ENCODE measurements at regions not wholly inside any gene's neighbourhood (a gene's known extent, or its start where the extent isn't known, plus 50 kb on each side); places are given as distances from the start of the nearest gene placed in this dataset.

- DNase-seq: no peak
Observed at GRCh38 chr21:38712071-38712470, 93.7 kb upstream of the ETS2 start.

- DNase-seq: no peak
Observed at GRCh38 chr21:38712664-38713063, 93.1 kb upstream of the ETS2 start.

DNA sequence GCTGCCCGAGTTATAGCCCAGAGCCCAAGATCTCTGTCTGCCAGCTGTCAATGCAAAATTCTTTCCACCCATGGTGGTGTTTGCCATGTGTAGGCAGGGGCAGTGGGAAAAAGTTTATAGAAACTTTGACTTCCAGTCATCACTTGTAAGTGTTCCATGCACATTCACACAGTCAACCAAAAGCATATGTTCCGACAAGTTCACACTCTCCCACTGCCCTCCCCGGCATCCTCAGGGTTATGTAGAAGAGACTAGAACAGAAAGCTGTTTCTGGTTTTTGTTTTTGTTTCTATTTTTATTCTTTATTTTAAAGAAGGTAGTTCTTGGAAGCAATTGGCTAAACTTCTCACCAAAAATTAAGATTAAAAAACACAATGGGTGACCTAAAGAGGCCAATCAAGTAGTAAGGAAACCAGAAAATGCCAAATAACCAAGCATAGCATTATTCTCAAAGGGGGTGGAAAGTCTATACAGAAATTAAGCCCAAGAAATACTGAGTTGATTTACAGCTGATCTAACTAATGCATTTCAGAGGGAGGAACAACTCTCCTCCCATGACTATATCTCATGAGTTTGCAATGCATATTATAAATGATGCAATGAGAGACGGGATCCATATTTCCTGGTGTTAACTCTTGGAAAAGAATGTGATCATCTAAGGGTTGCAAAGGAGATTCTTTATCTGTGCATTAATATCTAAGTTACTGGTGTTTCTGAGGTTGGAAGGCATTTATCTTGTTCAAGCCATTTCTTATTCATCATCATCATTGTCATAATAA is 91.5 kb upstream of the ETS2 start:
- no peak for DNase-seq

DNA sequence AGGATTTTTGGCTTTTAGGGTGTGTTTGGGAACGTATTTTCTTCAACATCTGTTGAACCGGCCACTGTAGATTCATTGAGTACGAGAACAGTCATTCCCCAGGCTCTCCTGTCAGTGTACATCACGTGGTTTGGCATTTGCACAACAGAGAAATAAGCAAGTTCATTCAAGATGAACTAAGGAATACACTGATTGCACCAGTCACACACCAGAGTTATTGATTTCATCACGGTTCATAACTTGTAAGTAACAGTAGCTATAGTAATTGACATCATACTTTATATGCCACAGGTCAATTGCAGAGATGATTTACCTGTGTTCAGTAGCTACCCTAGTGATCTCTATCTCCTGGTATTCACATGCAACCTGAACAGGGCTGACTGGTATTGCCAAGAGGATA is 90.7 kb upstream of the ETS2 start:
- DNase-seq: no peak

DNA sequence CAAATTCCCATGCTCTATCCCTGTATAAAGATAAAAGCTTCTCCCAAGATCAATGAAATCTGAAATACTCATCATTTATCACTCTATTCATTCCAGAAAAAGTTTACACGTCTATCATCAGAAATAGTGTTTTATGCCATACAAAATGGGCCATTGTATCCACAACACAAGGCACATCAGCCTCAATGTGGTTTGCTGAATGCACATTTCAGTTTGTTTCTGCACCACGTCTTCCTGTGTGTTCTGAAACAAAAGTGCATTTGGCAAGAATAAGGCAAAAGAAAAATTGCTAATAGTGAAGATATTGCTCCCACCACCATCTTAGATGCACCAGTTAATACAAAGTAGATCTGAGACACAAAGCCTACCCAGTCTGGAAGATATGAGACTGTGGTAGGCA is 89.6 kb upstream of the ETS2 start:
- DNase-seq: no peak

GRCh38 chr21:38716942-38717341 is 88.8 kb upstream of the ETS2 start:
- DNase-seq: no peak

DNA sequence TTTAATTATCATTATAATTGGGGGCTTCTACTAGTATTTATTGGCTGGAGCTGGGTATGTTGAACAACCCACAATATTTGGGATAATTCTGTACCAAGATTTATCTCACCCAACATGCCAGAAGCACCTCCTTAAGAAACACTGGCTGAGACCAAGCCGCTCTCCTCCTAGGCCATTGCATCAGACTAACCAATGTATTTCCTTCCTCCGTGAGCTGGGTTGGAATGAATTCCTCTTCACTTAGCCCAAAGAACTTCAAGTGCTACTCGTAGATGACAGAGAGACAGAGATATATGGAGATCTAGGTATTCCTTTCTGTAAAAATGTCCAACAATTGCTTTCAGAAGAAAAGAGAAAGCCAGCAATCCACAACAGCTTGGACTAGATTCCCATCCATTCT is 87.2 kb upstream of the ETS2 start:
- DNase-seq: no peak

- no peak for DNase-seq
Observed at GRCh38 chr21:38720074-38720473, 85.7 kb upstream of the ETS2 start.

- DNase-seq: no peak
Observed at GRCh38 chr21:38721055-38721454, 84.7 kb upstream of the ETS2 start.

DNA sequence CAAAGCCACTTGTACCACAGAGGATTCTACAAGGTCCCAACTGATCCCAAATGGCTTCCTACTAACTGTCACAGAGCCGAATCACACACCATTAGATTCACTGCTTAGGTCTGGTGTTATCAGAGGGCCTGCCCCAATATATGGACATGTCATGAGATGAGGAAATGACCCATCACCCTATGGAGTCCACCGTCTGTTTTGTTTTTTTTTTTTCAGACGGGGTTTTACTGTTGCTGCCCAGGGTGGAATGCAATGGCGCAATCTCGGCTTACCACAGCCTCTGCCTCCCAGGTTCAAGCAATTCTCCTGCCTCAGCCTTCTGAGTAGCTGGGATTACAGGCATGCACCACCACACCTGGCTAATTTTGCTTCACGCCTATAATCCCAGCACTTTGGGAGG is 83.8 kb upstream of the ETS2 start:
- DNase-seq: no peak

- DNase-seq: no peak
Observed at GRCh38 chr21:38725196-38726157, 80.3 kb upstream of the ETS2 start.

GRCh38 chr21:38726482-38726881 is 79.2 kb upstream of the ETS2 start:
- no peak for DNase-seq

- DNase-seq: no peak
Observed at GRCh38 chr21:38729291-38729690, 76.4 kb upstream of the ETS2 start.

GRCh38 chr21:38729754-38730379 is 75.9 kb upstream of the ETS2 start:
- DNase-seq: no peak

- peak; percentile 92 for DNase-seq
Observed at GRCh38 chr21:38733972-38734546, 71.7 kb upstream of the ETS2 start.

GRCh38 chr21:38734646-38735365 is 70.9 kb upstream of the ETS2 start:
- no peak for DNase-seq

- DNase-seq: no peak
Observed at GRCh38 chr21:38735626-38736206, 70.0 kb upstream of the ETS2 start.

DNA sequence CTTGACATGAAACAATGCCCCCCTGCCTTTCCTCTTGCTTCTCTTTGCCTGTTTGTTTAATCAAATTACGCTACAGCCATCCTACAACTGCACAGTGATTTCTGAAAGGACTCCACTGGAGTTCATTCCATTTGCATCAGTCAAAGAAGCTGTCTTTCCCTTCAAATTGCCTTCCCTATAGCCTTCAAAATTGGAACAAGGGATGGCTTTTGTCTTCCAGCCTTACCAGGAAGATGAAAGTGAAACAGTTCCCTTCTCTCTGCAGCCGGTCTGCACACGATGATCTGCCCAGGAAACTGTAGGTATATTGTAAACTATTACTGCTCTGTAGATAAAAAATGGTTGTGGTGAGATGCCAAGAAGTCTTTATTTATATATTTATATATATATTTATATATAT is 65.6 kb upstream of the ETS2 start:
- no peak for DNase-seq

GRCh38 chr21:38741092-38741949 is 64.4 kb upstream of the ETS2 start:
- DNase-seq: no peak

GRCh38 chr21:38741950-38742256 is 63.8 kb upstream of the ETS2 start:
- no peak for DNase-seq

GRCh38 chr21:38742580-38743260 is 63.0 kb upstream of the ETS2 start:
- DNase-seq: no peak
